GM21360 (cell line): ENCODE measurements at regions not wholly inside any gene's neighbourhood (a gene's known extent, or its start where the extent isn't known, plus 50 kb on each side); places are given as distances from the start of the nearest gene placed in this dataset.

Source experiments
- ATAC-seq: cut with Tn5 transposase; IDR thresholded peaks from one replicate; pipeline ENCODE4 v1.9.1; 2021; ENCODE audit warnings: mild to moderate bottlenecking, moderate library complexity; ENCODE audit not compliant: unreplicated experiment

GRCh38 chr11:109153836-109154235 is 268.2 kb upstream of the C11orf87 start:
- ATAC-seq = no peak

GRCh38 chr11:109155291-109155690 is 266.7 kb upstream of the C11orf87 start:
- peak; percentile 88 for ATAC-seq

- ATAC-seq = no peak
Observed at GRCh38 chr11:109165035-109165434, 257.0 kb upstream of the C11orf87 start.

- ATAC-seq = no peak
Observed at GRCh38 chr11:109166441-109166840, 255.5 kb upstream of the C11orf87 start.

GRCh38 chr11:109173504-109173903 is 248.5 kb upstream of the C11orf87 start:
- ATAC-seq = no peak

GRCh38 chr11:109184376-109184775 is 237.6 kb upstream of the C11orf87 start:
- ATAC-seq = no peak

- ATAC-seq = no peak
Observed at GRCh38 chr11:109192864-109193263, 229.1 kb upstream of the C11orf87 start.

- ATAC-seq = no peak
Observed at GRCh38 chr11:109193880-109194279, 228.1 kb upstream of the C11orf87 start.

- no peak for ATAC-seq
Observed at GRCh38 chr11:109196016-109196415, 226.0 kb upstream of the C11orf87 start.

GRCh38 chr11:109197656-109198055 is 224.3 kb upstream of the C11orf87 start:
- ATAC-seq = no peak

GRCh38 chr11:109203176-109203575 is 218.8 kb upstream of the C11orf87 start:
- no peak for ATAC-seq

- ATAC-seq = no peak
Observed at GRCh38 chr11:109205312-109205711, 216.7 kb upstream of the C11orf87 start.

- ATAC-seq = no peak
Observed at GRCh38 chr11:109208121-109208520, 213.9 kb upstream of the C11orf87 start.

- no peak for ATAC-seq
Observed at GRCh38 chr11:109209572-109209971, 212.4 kb upstream of the C11orf87 start.

- no peak for ATAC-seq
Observed at GRCh38 chr11:109221190-109221589, 200.8 kb upstream of the C11orf87 start.

GRCh38 chr11:109222761-109223160 is 199.2 kb upstream of the C11orf87 start:
- no peak for ATAC-seq

- ATAC-seq = no peak
Observed at GRCh38 chr11:109223451-109223850, 198.5 kb upstream of the C11orf87 start.

GRCh38 chr11:109229682-109230081 is 192.3 kb upstream of the C11orf87 start:
- ATAC-seq = no peak

GRCh38 chr11:109236188-109236587 is 185.8 kb upstream of the C11orf87 start:
- ATAC-seq = no peak

- no peak for ATAC-seq
Observed at GRCh38 chr11:109236696-109237095, 185.3 kb upstream of the C11orf87 start.

- ATAC-seq = no peak
Observed at GRCh38 chr11:109237636-109238035, 184.4 kb upstream of the C11orf87 start.

GRCh38 chr11:109241988-109242536 is 179.9 kb upstream of the C11orf87 start:
- no peak for ATAC-seq

- ATAC-seq = no peak
Observed at GRCh38 chr11:109247071-109247470, 174.9 kb upstream of the C11orf87 start.
